ENCODE measurements at regions not wholly inside any gene's neighbourhood (a gene's known extent, or its start where the extent isn't known, plus 50 kb on each side); places are given as distances from the start of the nearest gene placed in this dataset.

DNA sequence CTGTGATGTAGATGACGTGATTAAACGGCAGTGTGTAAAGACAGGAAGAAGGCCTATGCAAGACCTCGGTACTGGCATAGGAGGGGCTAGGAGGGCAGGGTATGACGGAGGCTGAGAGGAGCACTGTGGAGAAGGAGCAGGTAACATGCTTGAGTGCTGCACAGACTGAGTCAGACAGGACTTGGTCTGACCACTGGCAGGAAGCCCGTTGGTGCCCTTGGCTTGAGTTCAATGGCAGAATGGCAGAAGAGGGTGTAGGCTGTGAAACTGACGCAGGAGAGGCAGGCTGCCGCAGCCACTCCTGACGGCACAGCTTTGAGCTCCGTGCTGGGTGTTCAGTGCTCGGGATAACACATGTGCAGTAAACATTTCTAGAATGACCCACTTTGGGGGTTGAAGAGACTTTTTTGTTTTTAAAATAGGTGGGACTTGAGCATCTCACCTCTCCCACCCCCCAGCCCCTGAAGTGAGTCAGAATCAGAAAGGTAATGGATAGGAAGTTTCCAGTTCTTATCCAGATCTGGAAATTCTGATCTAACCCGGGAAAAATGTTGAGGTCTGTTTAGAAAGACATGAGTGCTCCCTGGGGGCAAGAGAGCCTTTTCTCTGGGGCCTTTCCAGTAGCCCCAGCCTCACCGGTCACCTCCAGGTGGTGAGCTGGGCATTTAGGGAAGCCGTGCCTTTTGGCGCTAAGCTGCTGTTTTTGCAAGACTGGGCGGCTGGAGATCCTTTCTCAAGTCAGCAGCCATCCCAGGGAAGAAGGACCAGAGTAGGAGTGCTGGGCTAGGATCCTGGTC is 126.4 kb downstream of the RPLP1 start:
- TF ChIP-seq, protein P1, sequence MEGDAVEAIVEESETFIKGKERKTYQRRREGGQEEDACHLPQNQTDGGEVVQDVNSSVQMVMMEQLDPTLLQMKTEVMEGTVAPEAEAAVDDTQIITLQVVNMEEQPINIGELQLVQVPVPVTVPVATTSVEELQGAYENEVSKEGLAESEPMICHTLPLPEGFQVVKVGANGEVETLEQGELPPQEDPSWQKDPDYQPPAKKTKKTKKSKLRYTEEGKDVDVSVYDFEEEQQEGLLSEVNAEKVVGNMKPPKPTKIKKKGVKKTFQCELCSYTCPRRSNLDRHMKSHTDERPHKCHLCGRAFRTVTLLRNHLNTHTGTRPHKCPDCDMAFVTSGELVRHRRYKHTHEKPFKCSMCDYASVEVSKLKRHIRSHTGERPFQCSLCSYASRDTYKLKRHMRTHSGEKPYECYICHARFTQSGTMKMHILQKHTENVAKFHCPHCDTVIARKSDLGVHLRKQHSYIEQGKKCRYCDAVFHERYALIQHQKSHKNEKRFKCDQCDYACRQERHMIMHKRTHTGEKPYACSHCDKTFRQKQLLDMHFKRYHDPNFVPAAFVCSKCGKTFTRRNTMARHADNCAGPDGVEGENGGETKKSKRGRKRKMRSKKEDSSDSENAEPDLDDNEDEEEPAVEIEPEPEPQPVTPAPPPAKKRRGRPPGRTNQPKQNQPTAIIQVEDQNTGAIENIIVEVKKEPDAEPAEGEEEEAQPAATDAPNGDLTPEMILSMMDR (optimal IDR thresholded peaks at IDR 0.05 in 1 of 3, IDR thresholded peaks at IDR 0.05 in 1 of 3, conservative IDR thresholded peaks at IDR 0.05 in 1 of 3; ENCODE audit: extremely low read depth in 1 of 3, insufficient read depth in 2 of 3, low read length in 3 of 3): no peak
- TF ChIP-seq EZH2 (IDR thresholded peaks at IDR 0.05; ENCODE audit: low read length): no peak

All from keratinocyte (primary cell).